Chondrocyte (in vitro differentiated cells): ENCODE measurements at regions not wholly inside any gene's neighbourhood (a gene's known extent, or its start where the extent isn't known, plus 50 kb on each side); places are given as distances from the start of the nearest gene placed in this dataset.

Experiments
- DNase-seq: peaks from one replicate; pipeline ENCODE4 v3.0.0; 2021; ENCODE audit warnings: mixed read lengths, low spot score
- H3K27ac Mint-ChIP-seq: one replicate; pipeline ENCODE4 v1.8.0; 2021; ENCODE audit warnings: mild to moderate bottlenecking, moderate library complexity, mixed read lengths; ENCODE audit not compliant: unreplicated experiment
- H3K27me3 Mint-ChIP-seq: 2 replicates; pipeline ENCODE4 v1.8.0; 2021; ENCODE audit warnings: low read depth, mixed read lengths
- H3K36me3 Mint-ChIP-seq: 2 replicates; pipeline ENCODE4 v1.8.0; 2021; ENCODE audit warnings: low read depth, mixed read lengths
- H3K4me1 Mint-ChIP-seq: 2 replicates; pipeline ENCODE4 v1.8.0; 2021; ENCODE audit warnings: low read depth, mild to moderate bottlenecking, mixed read lengths
- H3K4me3 Mint-ChIP-seq: one replicate; pipeline ENCODE4 v1.8.0; 2021; ENCODE audit warnings: mild to moderate bottlenecking, moderate library complexity, mixed read lengths; ENCODE audit not compliant: unreplicated experiment
- H3K9me3 Mint-ChIP-seq: 2 replicates; pipeline ENCODE4 v1.8.0; 2021; ENCODE audit warnings: low read depth, mixed read lengths
- CTCF ChIP-seq: fragments of 200-600 bp; sonication (generic); IDR thresholded peaks from 2 replicates; pipeline ENCODE4 v1.5.0; 2021; ENCODE audit warnings: antibody characterized with exemption, mild to moderate bottlenecking, moderate library complexity

GRCh38 chr6:8361259-8361658 lies 74.1 kb downstream of the SLC35B3 start:
- no peak for TF ChIP-seq CTCF
- Mint-ChIP-seq H3K36me3 (no peaks in the 10 kb centered on the region), H3K4me1 (no peaks in the 10 kb centered on the region), H3K9me3 (no peaks in the 10 kb centered on the region), H3K27ac (no peak overlapping the region), H3K27me3 (peaks cover 3% of the 10 kb centered on the region), H3K4me3 (no peak overlapping the region)
- no peak for DNase-seq

DNA sequence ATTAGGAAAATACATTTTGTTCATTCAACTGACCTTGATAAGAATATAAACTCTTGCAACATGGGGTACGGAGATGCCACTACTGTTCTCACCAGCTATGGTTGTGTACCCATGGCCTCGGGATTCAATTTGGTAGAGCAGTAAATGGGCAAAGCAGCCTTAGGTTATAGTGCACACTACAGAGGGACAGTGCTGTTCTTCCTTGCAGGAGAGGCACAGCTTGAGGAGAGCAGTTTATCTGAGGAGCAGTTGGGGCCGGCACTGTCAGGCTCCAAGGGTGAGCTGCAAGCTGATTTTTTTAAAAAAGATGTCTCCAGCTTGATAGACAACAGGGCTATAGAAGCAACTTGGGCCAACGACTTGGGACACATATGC lies 82.4 kb downstream of the SLC35B3 start:
- Mint-ChIP-seq H3K4me3 (no peak overlapping the region), H3K27me3 (peaks cover 8% of the 10 kb centered on the region), H3K27ac (no peak overlapping the region), H3K36me3 (no peaks in the 10 kb centered on the region), H3K4me1 (no peaks in the 10 kb centered on the region), H3K9me3 (no peaks in the 10 kb centered on the region)
- no peak for TF ChIP-seq CTCF
- DNase-seq: no peak

DNA sequence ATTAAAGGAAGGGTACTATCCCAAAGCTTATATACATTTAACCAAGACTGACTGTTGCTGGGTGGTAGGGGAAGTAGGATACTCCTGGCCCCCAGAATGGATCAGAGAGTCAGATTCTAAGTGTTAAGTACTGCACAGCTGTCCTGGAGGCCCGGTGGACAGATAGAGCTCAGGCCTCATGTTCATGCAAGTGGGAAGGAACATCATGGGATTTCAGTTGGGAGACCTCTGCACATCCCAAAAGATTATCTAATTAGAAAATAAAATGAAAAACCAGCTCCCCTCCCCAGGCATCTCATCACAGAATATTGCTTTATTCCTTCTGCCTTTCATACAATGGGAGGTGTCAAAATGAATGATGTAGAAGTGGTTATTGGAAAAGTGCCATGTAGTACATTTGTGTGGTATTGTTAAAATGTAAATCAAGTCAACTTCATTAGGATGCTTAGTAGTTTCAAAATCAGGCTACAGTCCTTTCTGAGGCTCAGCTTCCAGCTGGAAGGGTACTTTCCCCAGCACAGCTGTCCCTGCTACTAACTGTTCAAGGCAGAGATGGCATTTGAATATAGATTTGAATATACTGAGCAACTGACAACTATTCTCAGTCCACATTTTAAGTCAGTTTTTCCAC lies 82.9 kb downstream of the SLC35B3 start:
- Mint-ChIP-seq H3K27me3 (peaks cover 8% of the 10 kb centered on the region), H3K36me3 (no peaks in the 10 kb centered on the region), H3K4me1 (no peaks in the 10 kb centered on the region), H3K27ac (no peak overlapping the region), H3K9me3 (no peaks in the 10 kb centered on the region), H3K4me3 (no peak overlapping the region)
- no peak for DNase-seq
- TF ChIP-seq CTCF: no peak

- TF ChIP-seq CTCF: no peak
- no peaks in the 10 kb centered on the region for H3K36me3 Mint-ChIP-seq
- H3K27me3 Mint-ChIP-seq: no peaks in the 10 kb centered on the region
- DNase-seq: no peak
- no peaks in the 10 kb centered on the region for H3K4me1 Mint-ChIP-seq
- no peak overlapping the region for H3K4me3 Mint-ChIP-seq
- peaks cover 7% of the 10 kb centered on the region for H3K9me3 Mint-ChIP-seq
- no peak overlapping the region for H3K27ac Mint-ChIP-seq
Measured at GRCh38 chr6:8343600-8343999, 91.7 kb downstream of the SLC35B3 start.

- no peak for TF ChIP-seq CTCF
- Mint-ChIP-seq H3K27ac (no peak overlapping the region), H3K36me3 (no peaks in the 10 kb centered on the region), H3K27me3 (no peaks in the 10 kb centered on the region), H3K4me1 (no peaks in the 10 kb centered on the region), H3K4me3 (no peak overlapping the region), H3K9me3 (peaks cover 7% of the 10 kb centered on the region)
- no peak for DNase-seq
Measured at GRCh38 chr6:8342241-8342819, 93.0 kb downstream of the SLC35B3 start.
